ENCODE measurements at regions not wholly inside any gene's neighbourhood (a gene's known extent, or its start where the extent isn't known, plus 50 kb on each side); places are given as distances from the start of the nearest gene placed in this dataset.

DNA sequence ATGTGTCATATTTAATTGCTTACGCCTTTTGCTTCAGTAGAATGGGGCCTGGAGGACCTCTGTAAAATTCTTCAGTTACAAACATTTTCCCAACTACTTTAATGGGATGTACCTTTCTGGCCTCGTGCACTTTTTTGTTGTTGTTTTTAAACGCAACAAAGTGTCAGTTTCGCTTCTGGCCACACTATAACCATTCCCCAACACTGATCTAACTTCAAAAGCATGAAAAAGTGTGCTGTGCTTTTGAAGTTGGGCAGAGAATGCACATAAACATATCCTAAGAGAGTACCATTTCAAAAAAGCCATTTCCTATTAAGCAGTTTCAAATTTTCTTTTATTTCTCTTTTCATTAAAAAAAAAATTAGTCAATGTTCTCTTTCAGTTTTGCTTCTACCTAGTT is 435.8 kb downstream of the CNTN6 start:
- no peak for TF ChIP-seq ZFX (IDR thresholded peaks at IDR 0.05; ENCODE audit: borderline replicate concordance)
- TF ChIP-seq, protein P1, sequence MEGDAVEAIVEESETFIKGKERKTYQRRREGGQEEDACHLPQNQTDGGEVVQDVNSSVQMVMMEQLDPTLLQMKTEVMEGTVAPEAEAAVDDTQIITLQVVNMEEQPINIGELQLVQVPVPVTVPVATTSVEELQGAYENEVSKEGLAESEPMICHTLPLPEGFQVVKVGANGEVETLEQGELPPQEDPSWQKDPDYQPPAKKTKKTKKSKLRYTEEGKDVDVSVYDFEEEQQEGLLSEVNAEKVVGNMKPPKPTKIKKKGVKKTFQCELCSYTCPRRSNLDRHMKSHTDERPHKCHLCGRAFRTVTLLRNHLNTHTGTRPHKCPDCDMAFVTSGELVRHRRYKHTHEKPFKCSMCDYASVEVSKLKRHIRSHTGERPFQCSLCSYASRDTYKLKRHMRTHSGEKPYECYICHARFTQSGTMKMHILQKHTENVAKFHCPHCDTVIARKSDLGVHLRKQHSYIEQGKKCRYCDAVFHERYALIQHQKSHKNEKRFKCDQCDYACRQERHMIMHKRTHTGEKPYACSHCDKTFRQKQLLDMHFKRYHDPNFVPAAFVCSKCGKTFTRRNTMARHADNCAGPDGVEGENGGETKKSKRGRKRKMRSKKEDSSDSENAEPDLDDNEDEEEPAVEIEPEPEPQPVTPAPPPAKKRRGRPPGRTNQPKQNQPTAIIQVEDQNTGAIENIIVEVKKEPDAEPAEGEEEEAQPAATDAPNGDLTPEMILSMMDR (IDR thresholded peaks at IDR 0.05) = no peak
- H3K27ac ChIP-seq = no peak overlapping the region

DNA sequence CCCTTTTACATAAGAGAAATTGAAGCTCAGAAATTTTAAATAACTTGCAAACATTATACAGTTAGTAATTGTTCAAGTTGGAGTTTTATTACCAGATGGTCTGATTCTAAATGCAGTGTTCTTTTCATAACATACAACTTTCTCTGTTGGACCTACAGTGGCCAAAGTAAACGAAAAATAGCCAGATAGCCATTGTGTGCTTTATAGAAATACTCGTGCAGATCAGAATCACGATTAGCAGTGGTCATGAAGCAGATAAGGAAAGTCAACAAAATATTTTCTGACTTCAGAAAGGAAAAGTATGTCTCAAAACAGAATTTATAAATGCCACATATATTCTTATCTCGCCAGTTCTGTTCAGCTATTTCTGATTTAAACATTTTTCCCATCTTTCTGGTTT is 436.9 kb downstream of the CNTN6 start:
- peak overlapping the region; percentile 28; the same call in 1 of the 2 replicates for H3K27ac ChIP-seq
- TF ChIP-seq, protein P1 (IDR thresholded peaks at IDR 0.05) = no peak
- TF ChIP-seq ZFX (IDR thresholded peaks at IDR 0.05; ENCODE audit: borderline replicate concordance) = no peak

DNA sequence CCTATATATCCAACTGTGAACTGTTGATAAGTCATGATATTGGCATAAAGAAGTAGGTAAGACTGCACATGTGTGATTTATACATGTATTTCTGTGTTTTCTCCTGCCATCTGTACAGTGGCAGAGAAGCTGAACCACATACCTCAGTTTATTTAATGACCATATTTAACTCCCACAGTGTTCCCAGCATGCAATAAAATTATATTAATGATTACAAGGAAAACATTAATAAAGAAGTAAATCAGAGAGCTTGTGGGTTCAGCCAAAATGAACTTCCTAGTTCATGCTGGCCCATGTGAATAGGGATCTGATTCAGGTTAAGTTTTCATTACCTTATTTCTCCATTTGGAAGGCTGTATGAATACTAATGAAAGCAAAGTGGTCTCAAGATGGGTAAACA is 439.2 kb downstream of the CNTN6 start:
- no peak overlapping the region for H3K27ac ChIP-seq
- TF ChIP-seq, protein P1 (IDR thresholded peaks at IDR 0.05) = no peak
- no peak for TF ChIP-seq ZFX (IDR thresholded peaks at IDR 0.05; ENCODE audit: borderline replicate concordance)

DNA sequence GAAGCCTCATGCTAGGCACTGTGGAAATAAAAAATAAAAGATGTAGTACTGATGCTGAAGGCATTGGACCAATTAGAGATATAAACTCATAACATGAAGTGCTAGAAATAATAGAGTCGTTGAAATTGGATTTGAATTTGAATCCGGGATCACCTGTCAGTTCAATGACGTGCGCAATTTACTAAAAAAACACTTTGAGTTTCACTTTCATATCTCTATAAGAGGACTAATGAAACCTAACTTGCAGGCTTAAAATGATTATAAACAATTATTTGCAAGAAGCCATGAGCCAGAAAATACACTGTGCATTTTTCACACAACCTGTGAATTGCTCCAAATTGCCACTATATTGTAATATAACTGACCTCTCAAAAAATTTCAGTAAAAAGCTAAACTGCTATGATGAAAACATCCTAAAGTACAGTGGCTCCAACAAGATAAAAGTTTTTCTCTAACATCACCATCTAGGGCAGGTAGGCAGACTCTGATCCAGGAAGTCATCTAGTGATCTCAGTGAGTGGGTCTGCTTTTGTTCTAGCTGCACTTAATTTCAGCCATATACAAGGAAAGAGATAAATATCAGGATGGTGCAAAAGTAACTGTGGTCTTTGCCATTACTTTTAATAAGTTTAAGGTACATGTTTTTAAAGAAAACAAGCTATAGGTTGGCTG is 440.2 kb downstream of the CNTN6 start:
- no peak for TF ChIP-seq ZFX (IDR thresholded peaks at IDR 0.05; ENCODE audit: borderline replicate concordance)
- TF ChIP-seq, protein P1 (IDR thresholded peaks at IDR 0.05) = no peak
- no peak overlapping the region for H3K27ac ChIP-seq

DNA sequence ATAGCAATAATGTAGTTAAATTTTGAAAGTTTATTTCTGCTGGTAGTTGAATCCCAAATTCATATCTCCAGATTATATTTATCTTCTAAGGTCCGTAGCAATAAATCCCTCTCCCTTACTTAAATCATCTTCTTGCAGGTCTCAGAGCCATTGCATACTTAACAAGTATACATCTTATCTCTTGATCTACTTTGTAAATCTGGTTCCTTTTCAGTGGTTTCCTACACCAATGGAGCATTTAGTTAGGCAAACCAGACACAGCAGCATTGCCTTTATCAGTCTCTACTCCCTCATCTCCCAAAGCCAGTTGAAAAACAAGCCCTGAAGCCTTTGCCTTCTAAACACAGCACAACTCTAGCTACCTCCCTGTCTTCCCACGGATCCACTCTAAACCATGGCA is 440.9 kb downstream of the CNTN6 start:
- no peak overlapping the region for H3K27ac ChIP-seq
- TF ChIP-seq, protein P1 (IDR thresholded peaks at IDR 0.05) = no peak
- no peak for TF ChIP-seq ZFX (IDR thresholded peaks at IDR 0.05; ENCODE audit: borderline replicate concordance)

DNA sequence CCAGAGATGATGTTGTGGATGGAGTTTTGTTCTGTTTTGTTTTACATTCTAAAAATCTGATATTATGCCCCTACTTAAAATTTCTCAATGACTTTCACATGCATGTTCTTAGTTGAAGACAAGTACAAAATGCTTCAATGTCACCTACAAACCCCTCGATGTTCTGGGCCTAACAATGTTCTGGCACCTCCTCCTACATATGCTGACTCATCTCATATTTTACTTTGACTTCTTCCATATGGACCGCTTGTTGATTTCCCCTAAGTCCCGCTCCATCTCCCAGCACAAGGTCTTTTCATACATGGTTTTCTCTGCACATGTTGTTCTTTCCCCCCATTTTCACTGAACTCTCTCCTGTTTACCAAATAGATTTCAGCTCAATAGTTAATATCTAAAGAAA is 441.4 kb downstream of the CNTN6 start:
- TF ChIP-seq, protein P1 (IDR thresholded peaks at IDR 0.05) = no peak
- TF ChIP-seq ZFX (IDR thresholded peaks at IDR 0.05; ENCODE audit: borderline replicate concordance) = no peak
- H3K27ac ChIP-seq = no peak overlapping the region

DNA sequence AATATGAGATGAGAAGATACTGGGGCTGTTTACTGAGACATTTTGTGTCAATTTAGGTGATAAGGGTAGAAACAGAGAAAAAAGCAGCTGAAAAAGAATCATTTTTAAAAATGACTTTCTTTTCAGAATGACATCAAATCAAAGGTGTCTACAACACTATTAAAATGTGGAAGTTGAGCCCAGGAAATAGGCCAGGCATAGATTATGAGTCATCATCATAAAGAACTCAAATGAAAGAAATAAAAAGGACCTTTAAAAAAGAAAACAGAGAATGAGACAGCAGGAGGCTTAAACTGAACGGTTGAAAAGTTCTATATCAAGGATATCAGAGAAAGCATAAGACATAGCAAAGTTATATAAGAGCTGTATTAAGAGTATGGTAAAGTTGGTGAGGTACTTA is 442.5 kb downstream of the CNTN6 start:
- no peak for TF ChIP-seq ZFX (IDR thresholded peaks at IDR 0.05; ENCODE audit: borderline replicate concordance)
- TF ChIP-seq, protein P1 (IDR thresholded peaks at IDR 0.05) = no peak
- no peak overlapping the region for H3K27ac ChIP-seq

Measured in 22Rv1 (cell line).